CD4-positive, alpha-beta T cell treated with Interleukin-21 for 1 hour (primary cell): ENCODE measurements at regions not wholly inside any gene's neighbourhood (a gene's known extent, or its start where the extent isn't known, plus 50 kb on each side); places are given as distances from the start of the nearest gene placed in this dataset.

ENCODE experiments used
- DNase-seq: peaks from one replicate; pipeline ENCODE4 v3.0.0-alpha.2; 2020

GRCh38 chrX:42505016-42505415 lies 272.9 kb downstream of the PPP1R2C start:
- DNase-seq = no peak

DNA sequence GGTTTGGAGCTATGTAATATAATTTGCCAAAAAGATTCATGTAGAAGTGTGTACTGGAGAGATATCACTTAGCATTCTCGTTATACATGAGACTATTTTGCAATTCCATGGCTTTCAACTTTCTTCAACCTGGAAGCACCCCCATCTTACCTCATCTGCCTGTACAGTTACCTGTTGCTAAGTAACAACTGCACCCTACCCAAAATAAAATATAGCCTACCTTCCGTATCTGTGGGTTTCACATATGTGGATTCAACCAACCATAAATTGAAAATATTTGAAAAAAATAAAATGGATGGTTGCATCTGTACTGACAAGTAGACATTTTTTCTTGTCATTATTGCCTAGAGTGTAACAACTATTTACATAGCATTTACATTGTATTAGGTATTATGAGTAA lies 278.3 kb downstream of the PPP1R2C start:
- DNase-seq = no peak

- no peak for DNase-seq
Observed at GRCh38 chrX:42497356-42497755, 280.6 kb downstream of the PPP1R2C start.

DNA sequence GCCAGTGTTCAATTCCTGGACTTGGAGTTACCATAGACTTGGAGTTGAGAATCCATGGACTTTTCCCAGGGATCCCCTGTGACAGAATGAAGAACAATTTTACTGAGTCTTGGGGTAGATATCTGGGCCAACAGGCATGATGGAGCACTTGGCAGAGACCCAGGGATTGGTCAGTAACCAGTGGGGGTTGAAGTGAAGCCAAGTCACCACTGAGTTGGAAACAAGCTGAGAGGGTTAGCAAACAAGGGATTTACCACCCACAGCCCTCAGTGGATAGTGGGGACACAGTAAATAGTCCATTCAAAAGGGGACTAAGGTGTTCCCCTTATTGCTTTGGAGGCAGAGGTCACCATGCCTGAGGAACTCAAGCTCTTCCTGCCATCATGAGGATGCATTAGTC lies 281.7 kb downstream of the PPP1R2C start:
- DNase-seq = no peak

DNA sequence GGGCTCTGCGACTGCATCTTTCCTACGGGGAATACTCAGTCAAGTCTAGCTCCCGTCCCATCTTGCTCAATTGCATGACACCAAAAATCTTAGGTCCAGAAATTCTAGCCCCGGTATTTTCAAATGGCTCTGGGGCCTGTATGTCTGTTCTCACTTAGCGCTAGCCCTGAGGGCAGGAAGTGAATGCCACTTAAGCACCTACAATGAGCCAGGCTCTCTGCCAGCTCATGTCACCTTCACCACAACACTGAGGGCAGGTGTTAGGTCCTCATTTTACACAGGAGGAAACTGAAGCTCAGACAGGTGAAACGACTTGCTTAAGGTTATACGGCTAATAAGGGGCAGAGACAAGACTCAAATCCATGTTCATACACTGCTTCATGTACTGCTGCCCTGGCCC lies 282.8 kb downstream of the PPP1R2C start:
- DNase-seq = peak; percentile 23

DNA sequence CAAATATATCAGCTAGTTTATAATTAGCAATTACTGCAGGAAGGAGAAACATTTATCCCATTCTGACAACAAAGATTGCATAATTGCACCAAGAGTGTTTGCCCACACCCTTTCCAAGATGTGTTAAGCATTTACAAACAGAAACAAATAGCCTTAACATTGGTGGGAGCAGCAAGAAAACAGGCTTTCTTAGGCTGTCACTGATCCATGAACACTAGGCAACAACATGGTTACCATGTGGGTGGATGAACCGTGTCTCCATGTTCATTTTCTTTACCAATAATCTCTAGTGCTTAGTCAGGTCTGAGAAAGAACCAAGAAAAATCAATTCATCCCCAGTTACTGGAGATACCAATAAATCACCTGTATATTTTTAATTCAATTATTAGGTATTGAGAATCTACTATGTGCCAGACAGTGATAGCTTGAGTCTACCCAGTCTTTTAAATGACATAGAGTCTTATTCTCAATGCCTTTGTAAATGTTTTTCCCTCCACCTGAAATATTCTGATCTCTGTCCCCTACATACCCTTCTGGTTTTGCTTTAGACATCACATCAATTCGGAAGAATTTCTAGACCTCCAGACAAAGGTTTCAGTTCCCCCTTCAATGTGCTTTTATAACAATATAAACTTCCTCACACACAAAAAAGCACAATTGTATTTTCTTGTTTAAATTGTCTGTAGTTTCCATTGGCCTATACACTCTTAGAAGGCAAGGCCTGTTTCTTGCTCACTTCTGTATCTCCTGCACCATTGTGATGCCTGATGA lies 286.6 kb downstream of the PPP1R2C start:
- DNase-seq = no peak

DNA sequence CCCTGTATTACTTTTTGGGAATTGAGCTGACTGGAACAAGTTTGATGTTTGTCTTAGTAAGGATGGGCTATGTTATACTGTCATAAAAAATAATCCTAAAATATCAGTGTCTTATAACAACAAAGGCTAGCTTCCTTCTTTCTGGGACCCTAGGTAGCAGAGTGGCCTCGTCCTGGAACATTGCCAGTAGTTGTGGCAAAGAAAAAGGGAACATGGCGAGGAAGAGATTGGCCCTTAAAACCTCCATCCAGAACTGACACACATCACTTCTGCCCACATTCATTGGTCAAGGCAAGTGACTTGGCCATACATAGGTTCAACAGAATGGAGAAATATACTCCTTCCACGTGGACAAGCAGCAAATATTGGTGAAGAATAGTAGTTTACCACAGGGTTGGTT lies 287.9 kb downstream of the PPP1R2C start:
- no peak for DNase-seq

GRCh38 chrX:42485601-42486000 lies 292.4 kb downstream of the PPP1R2C start:
- DNase-seq = no peak

DNA sequence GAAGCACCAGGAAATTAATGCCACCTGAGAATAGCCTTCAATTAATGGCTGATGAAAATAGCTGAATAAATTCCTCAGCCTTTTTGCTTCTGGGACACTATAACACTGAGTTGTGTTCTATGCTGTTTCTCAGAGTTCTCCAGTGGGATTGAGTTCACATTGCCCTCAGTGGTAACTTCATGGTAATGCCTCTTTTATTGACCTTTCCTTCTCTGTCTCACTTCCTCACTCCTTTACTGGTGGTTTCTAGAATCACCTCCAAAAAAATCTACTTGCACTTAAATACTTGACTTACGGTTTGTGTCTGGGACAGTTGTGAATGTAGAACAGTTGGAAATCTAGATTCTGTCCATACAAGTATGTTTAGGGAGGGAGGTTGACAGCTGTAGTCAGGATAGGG lies 293.7 kb downstream of the PPP1R2C start:
- no peak for DNase-seq

GRCh38 chrX:42477396-42477795 lies 300.6 kb downstream of the PPP1R2C start:
- no peak for DNase-seq

GRCh38 chrX:42472727-42473126 lies 305.2 kb downstream of the PPP1R2C start:
- no peak for DNase-seq

GRCh38 chrX:42466332-42467046 lies 311.5 kb downstream of the PPP1R2C start:
- DNase-seq = no peak

GRCh38 chrX:42465821-42466220 lies 312.1 kb downstream of the PPP1R2C start:
- DNase-seq = no peak

GRCh38 chrX:42463706-42464490 lies 314.1 kb downstream of the PPP1R2C start:
- no peak for DNase-seq

GRCh38 chrX:42462917-42463316 lies 315.0 kb downstream of the PPP1R2C start:
- DNase-seq = no peak

DNA sequence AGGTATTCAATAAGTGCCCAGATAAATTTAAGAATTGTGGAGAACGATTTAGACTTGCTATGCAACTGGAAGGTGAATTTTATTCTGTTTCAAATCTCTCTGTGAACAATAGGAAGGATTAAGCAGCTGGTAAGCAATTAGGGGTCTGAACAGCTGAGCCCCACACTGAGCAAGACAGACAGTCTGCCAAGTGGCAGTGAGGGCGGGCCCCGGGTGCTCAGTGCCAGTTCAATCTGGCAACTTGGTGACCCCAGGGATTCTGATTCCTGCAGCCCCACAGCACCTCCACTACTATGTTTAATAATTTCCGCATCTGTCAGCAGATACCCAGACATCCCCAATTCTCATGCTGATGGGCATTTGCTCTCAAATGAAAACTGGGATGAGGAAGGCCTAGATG lies 317.3 kb downstream of the PPP1R2C start:
- DNase-seq = no peak

DNA sequence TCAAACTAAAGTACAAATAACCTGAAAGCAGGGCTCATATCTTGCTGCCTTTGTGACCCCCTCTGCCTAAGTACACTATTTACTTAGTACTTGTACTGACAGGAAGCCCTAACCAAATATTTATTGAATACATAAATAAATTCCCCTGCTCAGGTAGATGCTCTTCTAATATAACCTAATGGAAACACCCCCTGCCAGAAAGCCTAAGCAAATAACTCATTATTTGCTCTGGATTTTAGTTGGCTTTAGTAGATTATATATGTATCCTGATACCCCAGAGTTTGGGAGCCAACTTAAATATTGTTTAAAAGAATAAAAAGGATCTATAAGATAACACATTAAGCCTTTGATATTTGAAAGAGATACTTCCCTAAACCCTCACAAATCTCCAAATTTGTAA lies 318.2 kb downstream of the PPP1R2C start:
- DNase-seq = no peak

GRCh38 chrX:42456176-42456700 lies 321.7 kb downstream of the PPP1R2C start:
- no peak for DNase-seq

- no peak for DNase-seq
Observed at GRCh38 chrX:42450228-42450627, 327.7 kb downstream of the PPP1R2C start.

GRCh38 chrX:42443267-42443666 lies 334.7 kb downstream of the PPP1R2C start:
- no peak for DNase-seq

GRCh38 chrX:42442745-42443144 lies 335.2 kb downstream of the PPP1R2C start:
- no peak for DNase-seq

GRCh38 chrX:42437211-42437610 lies 340.8 kb downstream of the PPP1R2C start:
- DNase-seq = no peak

- no peak for DNase-seq
Observed at GRCh38 chrX:42434458-42435166, 343.4 kb downstream of the PPP1R2C start.
